GM12875 (cell line): ENCODE measurements at regions not wholly inside any gene's neighbourhood (a gene's known extent, or its start where the extent isn't known, plus 50 kb on each side); places are given as distances from the start of the nearest gene placed in this dataset.

Experiments used
- H3K4me3 ChIP-seq: one replicate; pipeline ENCODE4 v1.5.1; 2011; ENCODE audit warnings: low read depth, low read length, control low read depth
- CTCF ChIP-seq: IDR thresholded peaks from 2 replicates; pipeline ENCODE4 v1.5.1; 2011; ENCODE audit warnings: low read depth, mild to moderate bottlenecking, control low read depth, inconsistent platforms, low read length, moderate library complexity, borderline replicate concordance; ENCODE audit not compliant: insufficient read depth

GRCh38 chr10:113368666-113369364 lies 184.0 kb upstream of the HABP2 start:
- TF ChIP-seq CTCF: no peak

GRCh38 chr10:113369365-113369694 lies 183.5 kb upstream of the HABP2 start:
- no peak overlapping the region for H3K4me3 ChIP-seq
- no peak for TF ChIP-seq CTCF

More at GRCh38 chr10:113368666-113369364, 184.0 kb upstream of the HABP2 start:
- no peak overlapping the region for H3K4me3 ChIP-seq

- no peak for TF ChIP-seq CTCF
- H3K4me3 ChIP-seq: no peak overlapping the region
Measured at GRCh38 chr10:113376428-113376827, 176.4 kb upstream of the HABP2 start.

GRCh38 chr10:113379091-113379490 lies 173.8 kb upstream of the HABP2 start:
- no peak overlapping the region for H3K4me3 ChIP-seq
- TF ChIP-seq CTCF: no peak

- no peak overlapping the region for H3K4me3 ChIP-seq
Measured at GRCh38 chr10:113381416-113381815, 171.4 kb upstream of the HABP2 start.

GRCh38 chr10:113381981-113382509 lies 170.8 kb upstream of the HABP2 start:
- H3K4me3 ChIP-seq: no peak overlapping the region

More at GRCh38 chr10:113381416-113381815, 171.4 kb upstream of the HABP2 start:
- no peak for TF ChIP-seq CTCF

More at GRCh38 chr10:113381981-113382509, 170.8 kb upstream of the HABP2 start:
- TF ChIP-seq CTCF: no peak
